ENCODE measurements at regions not wholly inside any gene's neighbourhood (a gene's known extent, or its start where the extent isn't known, plus 50 kb on each side); places are given as distances from the start of the nearest gene placed in this dataset.

DNA sequence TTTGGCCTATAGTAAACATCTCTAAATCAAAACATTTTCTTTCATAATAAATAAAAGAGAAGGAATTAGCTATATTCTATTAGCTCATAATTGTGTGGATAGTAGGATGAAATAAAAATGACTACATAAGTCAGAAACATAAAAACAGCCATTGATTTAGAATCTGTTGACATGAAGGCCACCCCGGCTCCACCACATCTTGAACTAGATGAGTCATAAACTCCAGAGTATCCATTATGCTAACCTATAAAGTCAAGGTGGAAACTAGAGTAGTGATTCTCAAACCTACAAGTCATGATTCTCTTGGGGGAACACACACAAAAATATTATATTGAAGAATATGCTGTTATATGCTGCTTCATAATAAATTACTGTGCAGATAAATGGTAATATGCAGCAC is 831.0 kb downstream of the TUSC7 start:
- TF ChIP-seq CTCF (conservative IDR thresholded peaks at IDR 0.05; ENCODE audit: low read depth, low read length) (no peak), EZH2 (IDR thresholded peaks at IDR 0.05; ENCODE audit: low read length, unreplicated experiment) (no peak)

Data from PC-3 (cell line).